G401.6 (cell line): ENCODE measurements at regions not wholly inside any gene's neighbourhood (a gene's known extent, or its start where the extent isn't known, plus 50 kb on each side); places are given as distances from the start of the nearest gene placed in this dataset.
"Not testable (repeated sequence)": the region's sequence is repeated elsewhere in the genome, so short reads cannot be mapped to it uniquely, and the experiment has no call there.

Source experiments
- FAIRE-seq: peaks from 2 replicates; lab custom pipeline; 2012; peaks lifted over from hg19 to GRCh38; lab: Jason Lieb, UNC

DNA sequence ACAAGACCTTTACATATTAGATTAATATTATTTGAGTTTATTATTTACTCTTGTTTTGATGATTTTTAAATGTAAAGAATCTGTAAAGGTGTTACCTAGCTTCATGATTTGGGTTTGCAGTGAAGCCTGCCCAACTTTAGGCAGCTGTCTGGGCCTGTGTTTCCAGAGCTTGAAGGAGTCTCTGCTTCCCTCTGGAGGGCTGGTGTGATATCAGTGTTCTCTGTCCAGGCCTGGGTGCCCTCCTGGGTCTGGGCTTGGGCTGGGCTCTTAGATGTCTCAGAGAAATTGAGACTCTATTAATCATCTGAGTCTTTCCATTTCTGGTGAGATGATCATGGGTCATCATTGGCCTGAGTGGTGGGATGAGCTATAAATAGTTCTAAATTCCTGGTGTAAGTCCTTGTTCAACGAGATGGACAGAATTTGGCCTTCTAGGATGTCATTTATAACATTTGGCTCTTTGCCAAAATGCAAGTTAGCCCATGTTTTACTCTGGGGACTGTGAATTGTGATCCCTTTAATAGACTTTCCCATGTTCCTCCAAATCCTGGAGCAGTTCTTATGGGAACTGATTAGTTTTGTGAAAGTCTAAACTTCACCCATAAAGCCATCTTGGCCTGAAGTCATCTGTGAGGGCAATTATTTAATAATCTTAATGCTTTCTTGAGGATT lies 397.3 kb downstream of the TMEM121 start:
- not testable (repeated sequence) for FAIRE-seq

DNA sequence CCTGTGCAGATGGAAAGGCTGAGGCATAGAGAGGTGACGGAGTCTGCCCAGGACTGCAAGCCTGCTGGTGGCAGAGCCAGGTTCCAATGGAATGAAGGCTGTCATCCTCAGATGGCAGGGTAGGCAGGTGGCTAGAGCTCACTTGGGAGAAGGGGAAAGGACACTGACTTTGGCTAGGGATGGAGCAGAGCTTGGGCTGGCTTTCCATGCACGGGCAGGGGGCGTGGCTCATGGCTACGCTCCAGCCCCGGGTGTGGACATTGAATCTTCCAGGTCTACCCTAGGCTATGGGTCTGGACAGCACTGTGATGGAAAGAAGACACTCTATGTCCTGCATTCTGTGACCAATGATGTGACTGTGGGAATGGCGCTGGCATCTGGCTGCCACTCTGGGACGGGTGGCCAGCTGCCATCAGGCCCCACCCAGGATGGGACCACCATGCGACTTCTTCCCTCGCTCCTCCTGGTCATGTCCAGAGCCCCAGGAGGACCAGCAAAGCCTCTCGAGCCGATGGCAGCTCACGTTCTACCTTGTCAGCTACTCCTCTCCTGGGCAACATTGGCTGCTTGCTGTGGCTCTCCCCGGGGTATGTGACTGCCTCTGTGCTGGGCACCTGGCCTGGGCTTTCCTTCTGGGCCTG lies 398.7 kb downstream of the TMEM121 start:
- no peak for FAIRE-seq

DNA sequence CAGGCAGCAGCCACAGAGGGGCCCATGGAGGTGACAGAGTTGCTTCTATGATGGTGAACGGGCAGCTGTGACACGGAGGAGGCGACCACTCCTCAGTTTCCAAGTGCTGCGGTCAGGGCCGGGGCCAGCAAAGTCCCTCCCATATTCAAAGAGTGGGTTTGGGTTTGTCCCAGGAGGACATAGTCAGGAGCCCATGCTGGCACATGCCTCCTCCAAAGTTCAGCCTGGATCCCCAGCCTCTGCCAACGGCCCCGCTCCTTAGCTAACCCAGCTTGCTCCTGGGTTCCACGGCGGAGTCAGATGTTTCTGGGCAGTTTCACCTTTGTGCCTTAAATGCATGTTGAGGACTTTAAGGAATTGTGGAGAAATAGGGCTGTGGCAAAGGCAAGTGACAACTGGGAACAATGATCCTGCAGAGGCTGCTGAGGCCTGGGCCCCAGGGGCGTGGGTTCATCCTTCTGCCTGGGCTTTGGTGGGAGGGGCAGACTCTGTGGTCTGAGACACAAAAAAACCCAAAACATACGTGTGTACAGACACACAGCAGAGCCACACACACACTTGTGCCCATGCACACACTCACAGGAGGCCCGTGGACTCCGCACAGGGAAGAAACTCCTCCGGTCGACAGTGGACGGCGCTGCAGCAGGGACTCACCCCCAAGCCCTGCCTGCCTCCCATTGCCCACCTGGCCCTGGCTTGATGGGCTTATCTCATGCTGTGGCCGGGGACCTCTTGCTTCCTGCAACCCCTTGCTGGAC lies 399.4 kb downstream of the TMEM121 start:
- no peak for FAIRE-seq

DNA sequence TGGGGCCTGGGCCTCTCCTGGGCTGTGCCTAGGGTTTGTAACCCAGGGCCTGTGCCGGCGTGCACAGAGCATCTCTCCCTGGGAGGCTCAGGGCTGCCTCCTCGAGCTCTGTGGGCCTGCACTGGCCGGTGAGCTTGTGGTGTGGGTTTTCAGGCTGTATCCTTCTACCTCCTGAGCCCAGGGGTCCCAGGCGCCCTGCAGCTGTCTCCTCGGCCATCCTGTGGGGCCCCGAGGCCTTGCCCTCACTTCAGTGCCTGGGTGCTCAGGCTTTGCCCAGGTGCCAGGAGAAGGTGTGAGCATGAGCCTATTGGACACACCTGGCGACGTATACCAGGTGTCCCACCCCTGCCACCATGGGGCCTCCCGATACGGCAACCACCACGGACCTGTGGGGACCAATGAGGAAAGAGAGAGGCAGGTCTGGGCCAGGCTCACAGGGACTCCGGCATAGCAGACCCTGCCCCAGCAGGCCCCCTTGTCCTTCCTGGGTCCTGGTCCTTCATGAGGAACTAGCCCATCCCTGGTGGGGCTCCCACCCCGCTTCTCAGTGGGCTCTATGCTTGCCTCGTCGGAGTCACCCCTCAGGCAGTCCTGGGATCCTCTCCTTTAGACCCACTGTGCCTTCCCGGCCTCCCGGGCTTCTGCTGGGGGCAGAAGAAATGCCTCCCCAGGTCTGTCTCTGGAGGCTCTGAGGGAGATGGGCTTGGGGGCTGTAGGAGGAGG lies 400.2 kb downstream of the TMEM121 start:
- no peak for FAIRE-seq

DNA sequence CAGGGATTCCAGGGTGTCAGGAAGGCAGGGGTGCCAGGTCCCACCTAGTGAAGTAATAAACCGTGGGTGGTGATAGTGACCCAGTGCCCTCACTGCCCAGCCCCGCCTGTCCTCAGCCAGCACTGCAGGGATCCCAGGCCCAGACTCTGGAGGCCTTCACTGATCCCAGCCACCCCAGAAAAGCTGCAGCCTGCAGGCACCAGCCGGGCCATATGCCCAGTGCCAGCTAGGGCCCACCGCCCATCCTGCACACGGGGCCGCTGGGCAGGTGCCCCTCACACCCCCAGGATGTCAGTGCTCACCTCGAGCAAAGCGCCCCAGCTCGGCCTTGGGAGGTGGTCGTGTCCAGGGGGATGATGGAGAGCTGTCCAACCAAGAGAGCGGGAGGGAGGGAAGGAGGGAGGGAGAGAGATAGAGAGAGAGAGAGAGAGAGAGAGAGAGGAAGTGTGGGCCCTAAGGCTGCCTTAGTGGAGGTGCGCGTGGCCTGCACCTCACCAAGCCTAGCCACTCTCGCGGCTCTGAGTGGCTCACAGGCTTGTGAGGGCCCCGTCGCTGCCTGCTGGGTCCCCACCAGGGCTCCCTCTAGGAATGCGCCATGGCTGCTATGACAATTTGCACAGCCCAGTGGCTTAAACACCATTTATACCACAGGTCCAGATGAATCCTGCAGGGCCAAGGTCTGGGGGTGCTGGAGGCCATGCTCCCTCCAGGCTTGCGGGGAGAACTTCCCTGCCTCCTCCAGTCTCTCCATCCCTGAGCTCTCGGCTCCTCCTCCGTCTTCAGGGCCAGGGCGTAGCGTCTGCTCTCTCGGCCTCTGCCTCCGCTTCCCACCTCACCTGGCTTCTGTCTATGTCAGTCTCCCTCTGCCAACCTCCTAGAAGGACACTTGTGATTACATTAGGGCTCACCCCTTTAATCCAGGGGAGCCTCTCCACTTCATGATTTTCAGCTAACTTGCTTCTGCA lies 401.0 kb downstream of the TMEM121 start:
- no peak for FAIRE-seq

DNA sequence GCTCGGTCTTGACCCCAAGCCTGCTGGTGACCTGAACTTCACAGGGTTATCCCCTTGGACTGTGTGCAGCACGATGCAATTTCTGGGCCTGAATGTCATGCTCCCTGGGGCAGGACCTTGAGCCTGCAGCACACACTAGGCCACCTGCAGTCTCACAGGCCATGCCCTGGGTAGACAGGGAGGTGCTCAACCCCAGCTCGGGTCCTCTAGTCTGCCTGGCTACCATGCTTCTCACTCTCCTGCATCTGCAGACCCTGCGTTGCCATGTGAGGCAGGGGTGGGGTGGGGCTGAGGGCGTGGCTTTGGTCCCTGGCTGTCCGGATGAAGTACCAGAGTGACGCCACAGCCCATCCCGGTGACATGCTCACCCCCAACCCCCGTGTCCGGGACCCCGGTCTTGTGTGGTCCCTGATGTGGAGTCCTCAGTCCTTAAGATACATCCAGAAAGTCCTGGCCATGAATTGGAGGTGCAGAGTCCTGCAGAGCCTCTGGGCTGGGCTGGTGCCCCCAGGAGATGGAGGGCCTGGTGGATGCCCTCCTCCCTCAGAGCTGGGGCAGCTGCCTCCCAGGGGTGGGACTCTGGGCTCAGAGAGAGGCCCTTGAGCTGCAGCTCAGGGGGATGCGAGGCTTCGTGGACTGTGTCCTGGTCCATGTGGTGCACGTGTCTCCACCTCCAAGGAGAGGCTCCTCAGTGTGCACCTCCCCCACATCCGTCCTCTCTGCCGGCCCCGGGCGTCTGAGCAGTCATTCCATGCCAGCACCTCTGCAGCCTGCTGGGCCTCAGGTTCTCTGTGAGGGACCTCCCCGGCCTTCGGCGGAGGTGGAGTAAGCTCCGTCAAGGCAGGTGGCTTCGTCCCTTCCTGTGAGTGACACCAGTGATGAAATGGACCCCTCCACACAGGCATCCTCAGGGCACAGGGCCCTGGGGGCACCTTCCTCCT lies 402.1 kb downstream of the TMEM121 start:
- not testable (repeated sequence) for FAIRE-seq

DNA sequence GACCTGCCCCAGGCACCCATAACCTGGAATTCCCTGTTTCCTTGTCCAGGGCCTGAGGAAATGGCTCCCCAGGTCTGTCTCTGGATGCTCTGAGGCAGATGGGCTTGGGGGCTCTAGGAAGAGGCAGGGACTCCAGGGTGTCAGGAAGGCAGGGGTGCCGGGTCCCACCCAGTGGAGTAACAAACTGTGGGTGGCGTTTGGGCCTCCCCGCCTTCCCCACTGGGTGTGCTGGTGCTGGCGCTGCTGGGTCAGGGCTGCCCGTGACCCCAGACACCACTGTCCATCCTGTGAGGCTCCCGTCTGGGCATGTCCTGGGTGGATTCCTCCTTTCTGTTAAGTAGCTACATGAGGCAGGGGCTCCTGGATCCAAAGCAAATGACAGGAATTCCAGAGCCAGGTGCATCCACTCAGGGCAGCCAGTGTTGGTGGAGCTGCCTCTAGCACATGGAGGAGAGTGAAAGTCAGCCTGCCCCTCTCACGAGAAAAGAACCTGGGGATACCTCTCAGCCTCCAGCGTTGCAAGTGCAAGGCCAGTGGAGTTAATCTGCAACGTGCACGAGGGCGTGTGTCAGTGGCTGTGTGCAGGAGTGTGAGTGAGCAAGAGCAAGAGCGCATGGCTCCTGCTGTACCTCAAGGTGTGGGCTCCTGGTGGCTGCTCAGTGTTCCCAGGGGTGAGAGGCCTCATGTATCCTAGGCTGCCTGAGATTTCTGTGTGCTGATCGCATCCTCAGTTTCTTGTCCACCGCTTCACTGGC lies 403.1 kb downstream of the TMEM121 start:
- FAIRE-seq, result no peak

DNA sequence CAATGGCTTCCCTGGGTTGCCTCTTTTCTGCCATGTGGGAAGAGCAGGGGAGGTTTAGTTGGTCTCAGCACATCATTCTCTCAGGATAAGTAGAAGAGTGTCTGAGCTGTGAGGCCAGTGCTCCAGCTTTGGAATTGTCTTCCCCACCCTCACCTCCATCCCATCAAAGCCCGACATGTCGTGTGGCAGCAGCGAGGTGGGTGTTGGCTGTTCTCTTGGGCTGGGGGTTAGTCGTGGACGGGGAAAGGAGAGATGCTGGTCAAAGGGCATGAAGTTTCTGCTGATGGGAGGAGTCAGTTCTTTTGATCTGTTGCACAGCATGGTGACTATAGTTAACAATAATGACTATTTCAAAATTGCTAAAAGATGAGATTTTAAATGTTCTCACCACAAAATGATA lies 404.2 kb downstream of the TMEM121 start:
- FAIRE-seq, result no peak

DNA sequence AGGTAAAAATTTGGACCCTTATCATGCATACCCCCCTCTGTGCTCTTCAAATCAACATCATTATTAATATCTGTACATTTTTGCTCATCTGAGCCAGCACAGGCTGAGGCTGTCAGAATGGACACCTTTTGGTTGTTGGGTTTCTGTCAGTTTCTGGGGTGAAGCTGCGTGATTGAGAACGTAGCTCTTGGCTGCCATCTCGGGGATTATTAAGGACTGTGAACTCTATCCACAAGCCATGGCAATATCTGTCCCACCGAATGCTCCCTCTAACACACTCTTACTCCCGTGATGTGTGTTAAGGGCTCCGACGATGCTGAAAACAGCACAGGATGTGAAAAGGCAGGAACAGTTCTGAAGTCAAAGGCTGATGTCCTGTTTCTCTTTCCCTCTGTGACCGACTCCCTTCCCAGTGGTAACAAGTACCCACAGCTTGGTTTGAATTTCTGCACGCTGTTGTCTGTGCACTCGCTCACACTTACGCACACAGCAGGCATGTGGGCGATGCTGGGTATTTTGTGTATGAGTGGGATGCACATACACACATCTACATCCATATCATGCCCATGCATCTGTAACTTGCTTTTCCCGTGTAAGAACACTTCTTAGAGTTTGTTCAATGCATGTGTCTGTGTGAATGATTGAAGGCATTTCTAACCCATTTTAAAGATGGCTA lies 405.6 kb downstream of the TMEM121 start:
- no peak for FAIRE-seq

DNA sequence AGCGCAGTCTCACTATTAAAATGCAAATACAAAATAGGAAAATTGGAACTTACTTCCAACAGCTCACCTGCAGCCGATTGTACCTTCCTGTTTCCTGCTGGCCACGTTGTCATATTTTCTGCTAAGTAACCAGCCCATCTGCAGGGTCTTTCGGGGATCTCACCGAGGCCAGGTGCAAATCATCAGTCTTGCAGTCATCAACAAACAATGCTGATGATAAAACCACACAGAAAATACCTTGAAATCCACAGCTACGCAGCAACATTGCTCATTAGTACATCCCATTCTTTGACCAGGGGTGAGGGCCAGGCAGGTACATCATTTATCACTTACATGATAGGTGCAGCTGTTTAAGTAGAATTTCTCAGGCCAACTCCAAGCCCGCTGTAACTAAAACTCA lies 406.9 kb downstream of the TMEM121 start:
- no peak for FAIRE-seq

DNA sequence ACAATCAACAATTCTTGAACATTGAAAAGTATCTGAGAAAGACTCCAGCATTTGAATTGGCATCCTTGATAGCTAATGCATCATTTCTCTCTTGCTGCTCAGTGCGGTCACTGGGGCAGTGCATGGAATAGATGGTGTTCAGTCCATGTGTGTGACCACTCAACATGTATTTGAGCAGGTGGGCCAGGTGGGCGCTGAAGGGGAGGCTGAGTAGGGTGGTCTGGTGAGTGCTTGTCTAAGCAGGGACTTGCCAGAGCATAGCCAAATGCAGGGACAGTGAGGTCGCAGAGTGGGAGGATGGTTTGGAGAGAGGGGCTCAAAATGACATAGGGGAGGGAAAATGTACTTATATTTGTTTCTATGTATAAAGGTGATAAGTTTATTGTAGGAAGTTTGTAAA lies 409.0 kb downstream of the TMEM121 start:
- no peak for FAIRE-seq

DNA sequence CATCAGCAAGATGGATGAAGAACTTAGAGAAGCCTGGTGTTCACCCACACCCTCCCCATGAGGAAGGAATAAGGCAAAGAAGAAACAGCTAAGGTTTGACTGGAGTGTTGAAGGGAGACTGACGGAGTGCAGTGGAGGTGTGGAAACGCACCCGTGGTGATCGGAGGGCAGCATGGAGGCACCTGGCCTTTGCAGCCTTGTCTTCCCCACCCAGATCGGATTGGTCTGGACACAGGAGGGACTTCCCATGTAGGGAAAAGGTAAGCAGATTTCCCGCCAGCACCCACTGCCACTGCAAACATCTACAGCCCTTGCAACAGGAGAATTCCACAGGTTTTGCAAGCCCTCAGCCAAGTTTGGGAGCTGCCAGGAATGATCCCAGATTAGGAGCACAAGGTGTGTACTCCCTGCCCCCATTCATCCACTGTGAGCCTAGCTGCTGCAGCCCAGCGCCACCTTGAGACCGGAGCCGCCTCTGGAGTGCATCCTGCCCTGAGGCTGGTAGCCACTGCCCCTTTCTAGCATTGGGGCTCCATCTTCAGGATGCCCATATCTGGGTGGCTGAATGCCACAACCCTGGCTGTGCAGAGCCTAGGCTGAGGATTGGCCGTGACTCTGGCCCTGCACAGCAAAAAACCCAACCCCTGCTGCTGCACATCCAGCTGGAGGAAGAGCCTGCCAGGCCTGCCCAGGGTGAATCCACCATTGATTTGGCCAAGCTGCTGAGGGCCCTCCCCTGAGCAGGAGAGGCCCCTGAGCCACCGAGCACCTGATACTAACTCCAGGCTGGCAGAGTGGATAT lies 411.1 kb downstream of the TMEM121 start:
- FAIRE-seq, result no peak

DNA sequence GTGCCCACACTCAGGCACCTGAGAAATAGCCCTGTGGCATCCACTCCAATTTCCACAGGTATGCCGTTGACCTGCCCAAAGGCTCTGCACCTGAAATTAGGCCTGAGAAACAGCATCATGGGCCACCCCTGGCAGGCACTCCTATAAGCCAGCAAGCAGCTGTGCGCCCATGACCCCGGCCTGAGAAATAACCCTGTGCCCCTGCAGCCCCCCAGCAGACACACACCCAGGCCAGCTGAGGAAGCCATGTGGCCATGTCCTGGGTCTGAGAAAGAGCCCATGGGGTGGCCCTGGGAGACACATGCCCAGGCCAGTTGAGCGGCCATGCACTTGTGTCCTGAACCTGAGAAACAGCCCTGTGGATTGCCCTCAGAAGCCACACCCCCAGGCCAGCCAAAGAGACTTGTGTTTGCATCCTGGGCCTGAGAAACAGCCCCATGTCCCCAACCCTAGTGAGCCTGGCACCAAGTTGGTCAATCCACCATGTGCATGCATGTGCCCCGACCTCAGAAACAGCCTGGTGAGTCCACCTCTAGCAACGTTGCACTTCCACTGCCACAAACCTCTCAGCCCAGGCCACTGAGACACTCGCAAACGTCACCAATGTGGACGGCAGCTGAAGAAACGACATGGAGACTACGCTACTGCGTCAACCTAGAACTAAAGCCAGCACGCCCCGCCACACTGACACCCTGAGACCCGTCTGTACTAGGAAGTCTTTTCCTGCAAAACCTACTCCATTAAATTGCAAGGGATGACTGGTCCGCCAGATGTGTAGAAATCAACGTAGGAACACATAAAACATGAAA lies 411.9 kb downstream of the TMEM121 start:
- FAIRE-seq, result no peak

DNA sequence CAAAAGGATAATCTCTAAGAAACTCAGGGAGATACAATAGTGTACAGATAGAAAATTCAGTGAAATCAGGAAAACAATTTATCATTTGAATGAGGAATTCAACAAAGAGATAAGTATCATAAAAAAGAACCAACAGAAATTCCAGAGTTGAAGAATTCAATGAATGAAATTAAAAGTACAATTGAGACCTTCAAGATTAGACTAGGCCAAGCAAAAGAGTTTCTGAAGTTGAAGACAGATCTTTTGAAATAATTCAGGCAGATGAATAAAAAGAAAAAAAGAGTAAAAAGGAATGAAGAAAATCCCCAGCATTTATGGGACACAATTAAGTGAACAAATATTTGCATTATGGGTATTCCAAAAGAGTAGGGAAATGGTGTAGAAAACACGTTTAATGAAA lies 412.6 kb downstream of the TMEM121 start:
- FAIRE-seq, result no peak

DNA sequence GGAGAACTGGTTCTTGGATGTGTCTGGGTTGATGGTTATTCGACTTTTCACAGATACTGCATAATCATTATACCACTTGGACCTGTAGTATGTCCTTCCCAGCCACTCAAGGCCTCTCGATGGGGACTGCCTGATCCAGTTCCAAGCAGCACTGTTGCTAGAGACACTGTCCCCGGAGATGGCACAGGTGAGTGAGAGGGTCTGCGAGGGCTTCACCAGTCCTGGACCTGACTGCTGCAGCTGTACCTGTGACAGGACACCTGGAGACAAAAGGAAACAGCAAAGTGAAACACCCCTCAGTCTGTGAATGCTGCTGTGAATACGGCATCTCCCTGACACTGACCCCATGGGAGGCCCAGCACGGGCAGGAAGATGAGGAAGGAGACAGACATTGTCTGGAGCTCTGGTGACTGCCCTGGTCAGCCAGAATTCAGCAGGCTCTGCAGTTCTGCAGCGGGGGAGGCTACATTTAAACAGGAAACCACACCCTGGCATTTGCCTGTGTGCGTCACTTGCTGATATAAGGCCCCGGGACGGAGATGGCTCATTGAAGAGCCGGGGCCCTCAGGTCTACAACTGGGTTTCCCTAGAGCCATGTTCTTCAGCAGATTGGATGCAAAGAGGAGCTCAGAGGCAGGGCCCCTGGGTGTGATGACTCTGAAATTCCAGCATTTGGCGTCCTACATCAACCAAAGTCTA lies 413.6 kb downstream of the TMEM121 start:
- no peak for FAIRE-seq

DNA sequence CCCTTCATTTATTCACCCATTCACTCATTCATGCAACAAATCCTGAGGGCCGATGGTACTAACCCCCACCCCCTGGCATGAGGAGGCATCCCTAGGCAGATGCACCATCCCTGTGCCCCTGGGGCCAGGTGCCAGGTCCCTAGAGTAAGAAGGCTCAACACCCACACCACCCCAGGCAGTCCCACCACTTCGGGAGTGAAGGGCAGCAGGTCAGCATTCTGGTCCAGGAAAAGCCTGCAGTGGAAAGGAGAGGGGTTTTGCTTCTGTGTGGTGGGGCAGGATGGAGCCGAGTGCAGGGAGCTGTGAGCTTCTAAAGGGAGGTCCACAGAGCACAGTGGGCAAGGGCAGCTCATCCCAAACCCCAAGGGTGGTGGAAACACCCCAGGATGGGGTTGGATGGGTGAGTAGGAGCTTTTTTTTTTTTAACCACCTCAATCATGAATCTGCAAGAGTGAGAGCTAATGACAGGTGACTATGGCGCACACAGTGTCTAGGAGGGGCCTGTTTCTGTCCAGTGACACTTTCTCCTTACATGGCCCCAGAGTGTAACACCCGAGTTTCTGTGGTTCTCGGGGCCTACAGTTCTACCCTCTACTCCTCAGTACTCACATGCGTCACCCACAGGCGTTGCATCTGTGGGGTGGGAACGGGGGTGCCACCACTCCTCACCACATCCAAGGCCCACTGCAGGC lies 414.3 kb downstream of the TMEM121 start:
- FAIRE-seq, result no peak
